GM19372 (cell line): ENCODE measurements at regions not wholly inside any gene's neighbourhood (a gene's known extent, or its start where the extent isn't known, plus 50 kb on each side); places are given as distances from the start of the nearest gene placed in this dataset.

Source experiments
- ATAC-seq: cut with Tn5 transposase; IDR thresholded peaks from one replicate; pipeline ENCODE4 v1.9.1; 2021; ENCODE audit warnings: mild to moderate bottlenecking, low read depth, moderate library complexity; ENCODE audit not compliant: unreplicated experiment

- no peak for ATAC-seq
These were observed 516.8 kb upstream of the FAM241A start for GRCh38 chr4:111628437-111628836.

GRCh38 chr4:111630705-111631104, 514.5 kb upstream of the FAM241A start:
- ATAC-seq = no peak

GRCh38 chr4:111631215-111631999, 513.8 kb upstream of the FAM241A start:
- no peak for ATAC-seq

- ATAC-seq = no peak
These were observed 512.6 kb upstream of the FAM241A start for GRCh38 chr4:111632641-111633151.

GRCh38 chr4:111633663-111634266, 511.5 kb upstream of the FAM241A start:
- ATAC-seq = no peak

GRCh38 chr4:111635646-111636045, 509.6 kb upstream of the FAM241A start:
- ATAC-seq = no peak

- ATAC-seq = no peak
These were observed 508.2 kb upstream of the FAM241A start for GRCh38 chr4:111636961-111637585.

- no peak for ATAC-seq
These were observed 506.0 kb upstream of the FAM241A start for GRCh38 chr4:111639120-111639690.

- ATAC-seq = no peak
These were observed 505.4 kb upstream of the FAM241A start for GRCh38 chr4:111639876-111640275.

- peak; percentile 97 for ATAC-seq
These were observed 503.3 kb upstream of the FAM241A start for GRCh38 chr4:111641813-111642579.

GRCh38 chr4:111648056-111648455, 497.2 kb upstream of the FAM241A start:
- ATAC-seq = no peak

GRCh38 chr4:111649308-111649707, 495.9 kb upstream of the FAM241A start:
- ATAC-seq = peak; percentile 71

GRCh38 chr4:111650146-111650545, 495.1 kb upstream of the FAM241A start:
- no peak for ATAC-seq

- ATAC-seq = no peak
These were observed 494.6 kb upstream of the FAM241A start for GRCh38 chr4:111650674-111651086.

GRCh38 chr4:111652236-111652635, 493.0 kb upstream of the FAM241A start:
- no peak for ATAC-seq

GRCh38 chr4:111652986-111653385, 492.3 kb upstream of the FAM241A start:
- ATAC-seq = no peak

GRCh38 chr4:111662496-111662895, 482.8 kb upstream of the FAM241A start:
- ATAC-seq = no peak

GRCh38 chr4:111664308-111664945, 480.8 kb upstream of the FAM241A start:
- ATAC-seq = no peak

- no peak for ATAC-seq
These were observed 478.4 kb upstream of the FAM241A start for GRCh38 chr4:111666826-111667360.

- ATAC-seq = no peak
These were observed 473.5 kb upstream of the FAM241A start for GRCh38 chr4:111671756-111672155.
